GM19043 (cell line): ENCODE measurements at regions not wholly inside any gene's neighbourhood (a gene's known extent, or its start where the extent isn't known, plus 50 kb on each side); places are given as distances from the start of the nearest gene placed in this dataset.

ENCODE experiments used
- ATAC-seq: cut with Tn5 transposase; IDR thresholded peaks from one replicate; pipeline ENCODE4 v1.9.1; 2021; ENCODE audit warnings: low read depth; ENCODE audit not compliant: unreplicated experiment

DNA sequence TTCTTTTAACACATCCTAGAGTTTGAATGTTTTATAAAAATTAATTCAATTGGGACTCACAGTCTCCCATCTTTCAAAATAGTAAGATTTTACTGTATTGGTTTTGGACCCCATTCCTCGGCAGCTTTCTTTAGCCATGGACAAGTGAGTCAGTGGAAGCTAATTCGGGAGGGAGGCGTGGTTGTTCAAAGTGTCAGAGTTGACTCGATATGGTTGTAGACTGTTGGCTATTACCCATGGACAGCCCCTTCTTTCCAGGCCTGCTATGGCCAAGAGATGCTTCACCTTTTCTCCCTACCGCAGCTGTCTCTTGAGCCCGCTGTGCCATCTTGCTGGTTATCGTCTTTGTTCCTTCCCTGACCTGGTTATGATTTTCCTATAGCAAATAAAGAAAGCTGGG is 243.0 kb downstream of the CD83 start:
- no peak for ATAC-seq

DNA sequence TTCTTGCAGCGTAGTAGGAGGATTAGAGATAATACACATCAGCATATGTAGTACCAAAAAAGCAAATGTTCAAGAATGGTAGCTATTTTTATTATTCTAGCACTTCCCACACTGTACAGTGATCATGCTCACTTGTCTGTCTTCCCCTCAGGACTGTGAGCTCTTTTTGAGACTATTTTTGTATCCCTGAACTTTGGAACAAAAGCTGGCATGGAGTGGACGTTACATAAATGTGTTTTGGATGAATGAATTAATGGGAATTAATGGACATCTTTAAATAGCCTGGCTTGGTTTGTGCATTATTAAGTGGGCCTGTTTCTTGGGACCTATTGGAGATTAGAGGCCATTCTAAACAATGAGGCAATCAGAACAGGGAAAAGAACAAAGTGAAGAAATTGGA is 243.7 kb downstream of the CD83 start:
- ATAC-seq: no peak

DNA sequence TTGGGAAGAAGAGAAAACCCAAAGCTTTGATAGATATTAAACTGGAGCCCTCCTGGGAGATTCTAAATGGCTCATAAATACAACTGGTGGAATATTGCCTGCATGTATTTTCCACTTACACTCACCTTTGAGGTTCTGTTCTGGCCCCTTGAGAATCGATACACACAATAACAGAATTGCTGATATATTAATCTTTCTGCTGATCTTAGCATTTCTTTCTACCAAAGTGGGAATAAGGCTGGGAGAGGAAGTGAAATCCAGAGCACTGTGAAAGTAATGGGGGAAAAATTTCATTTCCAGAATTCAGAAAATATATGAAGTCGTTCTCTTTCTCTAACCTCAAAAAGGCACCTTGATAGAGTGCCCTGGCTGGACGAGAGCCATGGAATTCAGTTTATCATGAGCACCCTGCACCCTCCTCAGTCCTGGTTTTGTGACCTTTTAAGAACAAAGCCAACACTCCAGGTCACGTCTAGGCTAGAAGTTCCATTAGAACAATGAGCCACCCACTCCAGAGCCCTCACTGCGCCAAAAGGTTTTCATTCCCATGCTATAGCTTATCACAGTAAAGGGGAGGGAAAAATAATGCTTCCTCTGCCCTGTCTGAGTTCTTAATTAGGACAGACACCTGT is 244.5 kb downstream of the CD83 start:
- no peak for ATAC-seq

DNA sequence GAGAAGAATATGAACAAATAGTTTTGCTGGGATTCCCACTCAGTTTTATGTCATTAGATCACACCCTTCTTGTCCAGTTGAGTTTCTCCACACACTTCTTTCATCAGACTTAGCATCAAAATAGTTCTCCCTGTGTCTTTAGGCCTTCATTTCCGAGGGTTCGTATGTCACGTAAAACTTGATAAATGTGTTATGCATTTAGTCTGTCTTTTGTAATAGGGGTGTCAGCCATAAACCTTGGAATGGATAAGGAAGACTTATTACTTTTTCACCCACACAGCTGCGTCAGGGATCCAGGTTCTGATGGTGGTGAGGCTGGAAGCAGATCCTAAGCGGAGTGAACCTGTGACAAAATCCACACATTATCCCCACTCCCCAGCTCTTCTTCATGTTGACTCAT is 246.8 kb downstream of the CD83 start:
- ATAC-seq: no peak

DNA sequence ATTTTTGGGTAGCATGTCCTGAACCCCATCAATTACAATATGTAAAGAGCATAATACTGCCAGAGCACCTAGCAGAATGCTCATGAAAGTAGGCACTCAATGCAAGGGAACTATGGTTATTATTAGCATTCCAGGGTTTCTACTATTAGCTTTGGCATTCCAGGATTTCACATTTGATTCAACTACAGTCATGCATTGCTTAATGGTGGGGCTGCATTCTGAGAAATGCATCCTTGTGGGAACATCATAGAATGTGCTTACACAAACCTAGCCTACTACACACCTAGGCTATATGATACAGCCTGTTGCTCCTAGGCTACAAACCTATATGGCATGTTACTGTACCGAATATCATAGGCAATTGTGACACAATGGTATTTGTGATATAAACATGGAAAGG is 247.8 kb downstream of the CD83 start:
- no peak for ATAC-seq

DNA sequence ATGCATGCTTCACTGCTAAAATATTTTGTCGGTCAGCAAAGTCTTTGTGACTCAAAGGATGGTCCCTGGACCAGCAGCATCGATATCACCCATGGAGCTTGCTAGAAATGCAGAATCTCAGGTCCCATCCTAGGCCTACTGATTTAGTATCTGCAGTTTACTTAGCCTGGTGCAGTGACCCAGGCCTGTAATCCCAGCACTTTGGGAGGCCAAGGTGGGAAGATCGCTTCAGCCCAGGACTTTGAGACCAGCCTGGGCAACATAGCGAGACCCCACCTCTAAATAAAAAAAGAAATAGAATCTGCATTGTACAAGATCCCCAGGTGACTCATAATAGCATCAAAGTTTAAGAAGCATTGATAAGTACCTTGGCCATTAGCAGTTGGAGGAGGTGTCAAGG is 248.7 kb downstream of the CD83 start:
- ATAC-seq: no peak

DNA sequence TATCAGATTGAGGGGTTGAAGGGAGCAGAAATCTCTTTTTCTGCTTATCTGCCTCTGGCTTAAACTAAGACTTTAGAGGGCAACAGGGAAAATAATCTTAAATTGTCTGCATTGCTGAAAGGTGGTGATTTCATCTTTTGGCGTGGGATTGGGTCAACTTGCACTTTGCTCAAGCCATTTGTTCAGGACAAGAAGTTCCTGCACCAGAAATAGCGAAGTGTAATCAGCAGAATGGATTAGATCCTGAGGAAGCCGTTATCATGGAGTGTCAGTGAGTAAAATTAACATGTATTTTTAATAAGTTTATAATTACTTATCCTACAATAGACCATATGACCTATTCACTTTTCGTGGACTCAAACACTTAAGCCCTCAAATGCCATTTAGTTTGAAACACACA is 249.3 kb downstream of the CD83 start:
- no peak for ATAC-seq

DNA sequence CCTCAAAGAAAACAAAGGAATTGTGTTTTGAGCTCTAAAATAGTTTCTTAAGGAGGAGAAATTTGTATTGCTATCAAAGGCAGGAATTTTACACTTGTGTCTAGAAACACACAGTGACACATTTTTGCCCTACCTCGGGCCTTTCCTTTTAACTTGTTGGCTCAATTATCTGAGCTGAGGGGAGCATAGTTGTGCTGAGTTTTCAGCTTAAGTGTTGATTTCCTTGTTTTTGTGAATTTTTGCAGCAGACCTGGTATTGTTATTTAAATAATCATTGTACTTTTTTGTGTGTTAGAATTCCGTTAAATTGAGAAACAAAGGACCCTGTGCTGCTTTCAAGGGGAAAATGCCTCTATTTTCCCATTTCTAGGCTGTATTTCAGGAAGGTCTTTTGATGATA is 249.7 kb downstream of the CD83 start:
- ATAC-seq: no peak

DNA sequence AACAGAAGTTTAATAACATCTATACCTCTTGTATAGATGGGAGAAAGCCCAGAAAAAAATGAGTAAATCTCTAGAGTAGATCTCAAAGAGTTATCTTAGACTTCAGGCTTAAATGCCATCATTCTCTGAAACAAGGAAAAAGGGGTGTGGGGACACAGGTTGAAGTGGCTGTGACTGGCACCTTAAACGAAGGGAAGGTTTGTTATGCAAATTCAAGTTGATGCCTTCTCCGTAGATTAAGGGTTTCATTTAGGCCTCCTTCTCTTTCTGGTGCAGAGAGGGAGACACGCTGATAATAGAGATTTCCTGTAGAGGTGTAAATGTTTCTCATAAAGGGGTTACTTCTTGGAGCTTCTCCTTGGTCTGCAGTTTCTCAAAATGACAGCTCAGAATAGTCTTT is 252.1 kb downstream of the CD83 start:
- no peak for ATAC-seq

DNA sequence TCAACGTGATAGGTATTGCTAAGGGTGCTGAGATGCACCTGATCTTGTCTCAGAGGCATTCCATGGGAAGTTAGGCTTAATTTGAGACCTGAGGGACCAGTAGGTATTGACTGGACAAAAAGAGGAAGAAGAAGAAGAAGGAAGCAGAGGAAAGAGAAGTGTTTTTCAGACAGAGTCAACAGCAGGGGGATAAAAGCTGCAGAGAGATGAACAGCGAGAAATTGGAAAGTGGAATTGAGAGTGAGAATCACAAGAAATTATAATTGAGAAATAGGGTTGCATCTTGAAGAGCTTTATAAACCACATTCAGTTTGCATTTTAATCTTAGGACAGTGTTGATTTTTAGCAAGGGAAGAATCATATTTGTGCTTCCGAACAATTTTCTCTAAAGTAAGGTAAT is 254.0 kb downstream of the CD83 start:
- ATAC-seq: no peak

DNA sequence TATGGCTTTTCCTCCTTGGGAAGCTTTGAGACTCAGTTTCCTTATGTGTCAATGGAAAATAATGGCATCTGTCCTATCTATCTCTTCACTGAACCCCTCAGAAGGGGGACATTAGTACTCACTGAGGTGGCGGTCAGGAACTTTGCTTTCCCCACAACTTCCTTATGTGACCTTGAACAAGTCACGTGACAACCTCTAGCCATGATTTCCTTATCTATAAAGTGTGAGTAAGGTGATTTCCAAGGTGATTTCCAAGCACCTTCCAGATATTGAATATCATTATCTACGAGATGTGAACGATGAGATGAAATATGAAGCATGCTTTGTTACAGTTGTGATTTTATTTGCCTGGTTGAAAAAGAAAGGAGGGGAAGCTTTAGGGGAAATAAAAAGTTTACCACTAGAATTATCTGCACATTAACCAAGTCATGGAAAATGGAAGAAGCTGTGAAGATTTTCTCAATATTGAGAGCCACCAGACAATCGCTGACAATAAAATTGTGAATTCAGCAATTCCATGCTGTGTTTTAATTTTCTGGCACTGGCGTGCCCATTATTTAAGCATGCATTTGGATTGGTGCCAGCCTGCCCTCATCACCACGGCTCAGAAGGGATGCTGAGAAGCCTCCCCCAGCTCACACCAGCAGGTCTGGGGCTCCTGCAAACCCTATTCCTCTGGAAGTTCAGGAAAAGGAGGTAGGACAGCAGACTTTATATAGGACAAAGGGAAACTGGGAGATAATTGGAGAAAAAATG is 255.3 kb downstream of the CD83 start:
- ATAC-seq: no peak

DNA sequence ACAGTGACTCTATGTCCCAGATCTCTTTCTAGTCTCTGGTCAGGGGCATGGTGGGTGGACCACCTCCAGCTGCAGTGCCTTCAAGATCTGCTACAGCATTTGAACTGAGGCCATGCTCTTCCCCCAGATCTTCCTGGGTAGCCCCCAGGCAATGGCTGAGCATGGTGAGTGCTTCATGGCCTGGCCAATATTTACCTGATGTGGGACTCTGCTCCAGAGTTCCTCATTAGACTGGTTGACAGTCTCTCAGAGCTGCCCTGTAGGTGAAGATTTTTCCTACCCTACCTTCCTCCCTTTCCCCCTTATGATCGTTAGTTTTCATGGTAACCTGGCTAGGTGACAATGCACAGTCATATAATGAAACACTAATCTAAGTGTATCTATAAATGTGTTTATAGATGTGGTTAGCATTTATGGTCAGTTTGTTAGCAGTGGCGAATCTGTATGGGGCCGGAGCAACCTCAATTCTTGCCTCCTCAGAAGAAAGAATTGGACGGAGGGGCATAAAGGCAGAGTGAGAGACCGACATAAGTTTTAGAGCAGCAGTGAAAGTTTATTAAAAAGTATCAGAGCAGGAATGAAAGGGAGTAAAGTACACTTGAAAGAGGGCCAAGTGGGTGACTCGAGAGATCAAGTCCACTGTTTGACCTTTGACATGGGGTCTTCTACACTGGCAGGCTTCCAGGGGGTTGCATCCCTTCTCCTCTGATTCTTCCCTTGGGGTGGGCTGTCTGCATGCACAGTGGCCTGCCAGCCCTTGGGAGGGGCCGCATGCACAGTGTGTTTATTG is 256.3 kb downstream of the CD83 start:
- no peak for ATAC-seq

DNA sequence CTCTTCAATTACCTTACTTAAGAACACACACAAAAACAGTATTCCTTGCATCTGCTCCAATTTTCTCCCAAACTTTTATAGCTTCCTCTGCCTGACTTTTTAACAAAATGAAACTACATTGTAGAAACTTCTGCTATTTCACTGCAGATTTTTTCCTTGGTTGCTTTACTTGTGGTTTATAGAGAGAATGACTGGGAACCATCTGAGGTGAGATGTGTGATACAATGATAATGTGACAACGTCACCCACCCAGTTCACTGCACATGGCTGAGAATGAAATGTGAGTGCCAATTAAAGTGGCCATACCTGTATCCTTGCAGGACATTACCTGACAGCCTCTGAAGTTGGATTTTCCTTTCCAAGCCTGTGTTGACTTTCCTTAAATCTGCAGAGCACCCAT is 258.4 kb downstream of the CD83 start:
- ATAC-seq: no peak

DNA sequence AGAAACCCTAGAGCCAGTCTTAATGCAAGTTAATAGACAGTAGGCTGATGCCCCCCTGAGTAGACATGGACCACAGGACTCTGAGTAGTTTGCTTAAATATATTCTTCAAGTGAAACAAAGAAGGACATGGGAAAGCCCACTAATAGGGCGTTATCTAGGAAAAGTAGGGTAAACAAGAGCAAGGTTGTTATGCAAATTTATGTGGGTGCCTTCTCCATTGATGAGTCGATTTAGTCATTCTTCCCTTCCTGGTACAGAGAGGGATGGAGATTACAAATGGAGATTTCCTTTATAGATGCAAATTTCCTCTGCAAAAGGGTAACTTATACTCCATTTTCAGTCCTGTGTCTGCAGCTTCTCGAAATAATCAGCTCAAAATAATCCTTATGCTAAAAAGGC is 262.0 kb downstream of the CD83 start:
- no peak for ATAC-seq

DNA sequence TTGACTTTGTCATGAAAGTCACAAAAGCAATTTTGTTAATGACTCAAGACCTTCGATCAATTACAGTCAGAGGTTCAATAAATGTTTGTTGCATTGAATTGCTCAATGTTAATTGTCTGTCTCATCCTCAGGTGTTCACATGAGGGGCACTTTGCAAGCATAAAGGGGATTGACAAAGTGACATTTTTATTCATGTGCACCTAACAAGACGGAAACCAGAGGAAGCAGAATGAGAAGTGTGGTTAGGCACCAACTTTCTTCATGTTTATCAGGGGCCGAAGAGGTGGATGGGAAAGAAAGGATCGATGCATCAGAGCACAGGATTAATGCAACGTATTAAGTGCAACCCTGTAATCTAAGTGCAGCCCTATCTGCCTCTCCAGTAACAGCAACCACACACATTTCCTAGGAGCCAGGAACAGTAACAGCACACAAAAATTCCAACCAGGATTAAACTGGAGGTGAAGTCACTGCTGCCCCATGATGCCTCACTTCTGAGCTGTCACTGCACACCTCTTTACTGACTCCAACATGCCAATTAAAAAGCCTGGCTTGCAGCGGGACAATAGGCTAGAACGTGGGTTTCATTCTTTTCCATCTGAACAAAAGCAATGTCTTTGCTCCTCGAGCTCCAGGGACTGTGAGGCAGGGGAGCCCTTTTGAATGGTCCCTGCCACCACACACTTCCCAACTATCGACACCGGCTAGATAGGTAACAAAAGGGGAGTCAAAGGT is 262.7 kb downstream of the CD83 start:
- ATAC-seq: no peak

DNA sequence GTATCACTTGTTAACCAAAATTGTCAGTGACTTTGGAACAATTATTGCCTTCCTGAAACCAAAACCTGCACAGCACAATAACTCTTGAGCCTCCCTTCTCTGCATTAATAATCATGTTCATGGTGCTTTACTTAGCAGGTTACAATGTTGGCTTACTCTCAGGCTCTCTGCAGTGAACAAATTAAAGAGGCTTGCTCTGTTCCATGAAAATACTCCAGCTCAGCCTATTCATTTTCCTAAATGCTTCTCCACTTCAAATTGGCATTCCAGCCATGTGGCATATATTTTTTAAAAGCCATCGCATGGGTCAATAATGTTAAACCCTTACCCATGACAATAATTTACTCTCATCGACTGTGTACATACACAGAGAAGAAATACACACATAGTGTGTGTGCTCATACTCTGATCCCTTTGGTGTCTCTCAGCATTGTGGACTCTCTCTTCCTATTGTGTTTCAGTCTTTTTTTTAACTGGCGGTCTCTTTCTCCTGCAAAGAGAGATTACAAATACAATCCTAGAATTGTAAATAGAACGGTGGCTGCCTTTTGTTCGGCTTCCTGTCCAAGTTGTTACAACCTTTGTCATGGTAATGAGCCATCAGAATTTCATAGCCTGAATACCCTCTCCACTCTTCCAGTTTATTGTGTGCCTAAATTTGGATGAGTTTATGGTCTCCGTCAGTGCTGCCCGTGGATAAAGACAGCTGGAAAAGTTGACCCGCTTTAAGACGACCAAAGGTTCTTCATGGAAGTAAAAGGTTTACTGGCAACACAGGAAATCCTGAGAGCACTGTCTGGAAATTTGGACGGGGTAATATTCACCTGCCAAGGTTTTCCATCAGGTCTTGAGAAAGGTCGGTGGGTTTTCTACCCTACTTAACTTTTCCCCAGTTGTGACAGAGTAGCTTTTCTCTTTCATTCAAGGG is 263.6 kb downstream of the CD83 start:
- ATAC-seq: no peak

DNA sequence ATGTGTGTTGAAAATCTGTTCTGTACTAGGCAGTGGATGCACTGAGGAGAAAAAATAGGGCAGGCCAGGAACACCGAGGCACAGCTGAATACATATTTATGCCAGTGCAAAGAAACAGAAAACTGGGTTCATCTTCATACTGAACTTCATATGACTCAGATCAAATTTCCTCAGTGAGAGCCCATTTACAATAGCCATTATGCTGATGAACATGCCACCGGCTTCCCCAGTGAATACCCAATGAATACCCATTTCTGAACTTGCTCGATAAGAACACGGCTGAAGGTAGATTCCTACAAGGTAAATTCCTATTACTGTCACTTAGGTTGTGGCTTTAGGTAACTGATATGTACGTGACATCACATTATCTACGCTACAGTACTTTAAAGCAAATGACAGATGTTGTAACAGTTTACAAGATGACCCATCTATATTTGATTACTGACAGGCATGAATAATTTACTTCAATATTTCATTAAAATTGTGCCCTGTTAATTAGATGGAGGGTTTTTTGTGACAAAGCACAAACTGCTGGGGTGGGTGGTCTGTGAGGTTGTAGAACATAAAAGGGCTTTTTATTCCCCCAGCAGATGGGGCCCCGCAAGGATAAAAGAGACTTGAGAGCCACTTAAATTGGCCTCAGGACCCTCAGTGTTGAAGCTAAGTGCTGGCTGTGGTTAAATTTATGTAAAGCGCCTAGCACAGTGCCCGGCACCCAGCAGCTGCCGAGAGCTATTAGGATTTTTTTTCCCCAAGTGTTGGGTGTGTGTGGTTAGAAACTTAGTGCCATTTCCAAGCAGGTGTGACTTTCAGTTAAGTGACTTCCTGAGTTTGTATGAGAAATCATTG is 264.5 kb downstream of the CD83 start:
- ATAC-seq: no peak

DNA sequence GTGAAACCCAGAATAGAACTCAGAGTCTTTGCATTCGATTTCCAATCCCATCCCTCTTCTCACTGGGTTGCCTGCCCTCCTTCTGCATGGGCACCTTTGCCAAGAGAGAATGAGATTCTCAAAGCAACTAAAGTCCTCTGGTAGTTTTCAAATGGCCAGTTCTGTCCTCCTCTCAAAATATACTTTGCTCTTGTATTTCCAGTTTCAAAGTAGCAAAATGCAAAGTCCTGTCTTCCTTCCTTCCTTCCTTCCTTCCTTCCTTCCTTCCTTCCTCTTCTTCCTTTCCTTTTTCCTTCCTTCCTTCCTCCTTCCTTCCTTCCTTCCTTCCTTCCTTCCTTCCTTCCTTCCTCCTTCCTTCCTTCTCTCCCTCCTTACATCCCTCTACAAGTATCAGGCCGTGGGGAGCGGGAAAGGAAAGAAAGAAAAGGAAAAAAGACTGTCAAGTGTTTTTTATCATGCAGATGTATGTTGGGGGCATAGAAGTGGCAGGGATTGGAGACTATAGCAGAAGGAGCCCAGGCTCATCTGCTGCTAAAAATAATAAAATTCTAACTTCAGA is 265.2 kb downstream of the CD83 start:
- ATAC-seq: no peak
